ENCODE measurements at regions not wholly inside any gene's neighbourhood (a gene's known extent, or its start where the extent isn't known, plus 50 kb on each side); places are given as distances from the start of the nearest gene placed in this dataset.

GRCh38 chr1:192087334-192087733 lies 70.9 kb upstream of the RGS18 start:
- Histone ChIP-seq H3K36me3 (ENCODE audit: control insufficient read depth, insufficient read depth, low read length) (no peaks in the 10 kb centered on the region), H4K20me1 (replicated peaks; ENCODE audit: control insufficient read depth, insufficient read depth, low read length) (no peaks in the 10 kb centered on the region), H3K9me3 (replicated peaks; ENCODE audit: control insufficient read depth, insufficient read depth, low read depth, low read length) (no peaks in the 10 kb centered on the region), H3K27me3 (ENCODE audit: control insufficient read depth in 2 of 2, insufficient read depth in 2 of 2, low read length in 2 of 2) (no peaks in the 10 kb centered on the region), H3K4me2 (ENCODE audit: insufficient read depth, low read length) (no peak overlapping the region), H3K4me1 (replicated peaks in 1 of 2; ENCODE audit: control insufficient read depth in 2 of 2, insufficient read depth in 2 of 2, low read length in 2 of 2) (no peaks in the 10 kb centered on the region; a peak in 1 of 5 replicates), H3K4me3 (no peak overlapping the region), H3K9me1 (ENCODE audit: control insufficient read depth, insufficient read depth, low read length) (no peaks in the 10 kb centered on the region), H2AFZ (ENCODE audit: low read depth, low read length) (no peak overlapping the region), H3K79me2 (ENCODE audit: control insufficient read depth, insufficient read depth, low read length) (no peaks in the 10 kb centered on the region), H3K27ac (ENCODE audit: extremely low read depth, low read depth, low read length) (no peak overlapping the region), H3K9ac (ENCODE audit: insufficient read depth in 1 of 2, low read depth in 2 of 2, low read length in 2 of 2) (no peak overlapping the region)
- 29% methylated on average over 1 of the region's 1 CpG for WGBS (ENCODE audit: insufficient coverage, low coverage, missing lambda C conversion rate)
- ATAC-seq = no peak
- in situ Hi-C loops (cut with MboI) (loop anchor here (10.0 kb wide), 1 partner anchor 1563 kb away; no protein-coding TSS in a partner anchor), intact Hi-C loops (cut with micrococcal nuclease) (no loop called here)
- FAIRE-seq = no peak
- CTCF ChIA-PET (ENCODE audit: low intra/inter-chr PET ratio) = no interaction called here
- no TSS peak for BruUV-seq (replicated peaks)
- DNase-seq (ENCODE audit: extremely low read depth in 1 of 4, low spot score in 3 of 4) = no peak
- TF ChIP-seq POLR2AphosphoS2 (IDR thresholded peaks at IDR 0.05; ENCODE audit: low read length) = no peak
- no peak for TF ChIP-seq PATZ1 (CRISPR knock-in tag; IDR thresholded peaks at IDR 0.05; ENCODE audit: borderline replicate concordance)
- no peak for TF ChIP-seq KAT2B (IDR thresholded peaks at IDR 0.05; ENCODE audit: low read depth, low read length)
- no peak for TF ChIP-seq SP1 (CRISPR knock-in tag; IDR thresholded peaks at IDR 0.05)
- TF ChIP-seq HLTF (IDR thresholded peaks at IDR 0.05) = no peak
- TF ChIP-seq ZNF23 (CRISPR knock-in tag; IDR thresholded peaks at IDR 0.05) = no peak
- TF ChIP-seq ZFP30 (CRISPR knock-in tag; IDR thresholded peaks at IDR 0.05; ENCODE audit: borderline replicate concordance) = no peak
- no peak for TF ChIP-seq DLX4 (CRISPR knock-in tag; IDR thresholded peaks at IDR 0.05)
- TF ChIP-seq CC2D1A (IDR thresholded peaks at IDR 0.05) = no peak
- TF ChIP-seq ATF3 (IDR thresholded peaks at IDR 0.05) = no peak
- no peak for TF ChIP-seq ATF3 (CRISPR knock-in tag; conservative IDR thresholded peaks at IDR 0.05)
- no peak for TF ChIP-seq XRCC4 (IDR thresholded peaks at IDR 0.05; ENCODE audit: extremely low read depth, insufficient read depth, insufficient read length)
- no peak for TF ChIP-seq SMARCE1 (IDR thresholded peaks at IDR 0.05)
- TF ChIP-seq LARP7 (IDR thresholded peaks at IDR 0.05) = no peak
- TF ChIP-seq EP400 (IDR thresholded peaks at IDR 0.05) = no peak
- no peak for TF ChIP-seq BDP1 (IDR thresholded peaks at IDR 0.05; ENCODE audit: insufficient read depth, insufficient read length)
- no peak for TF ChIP-seq RAD21 (CRISPR knock-in tag; conservative IDR thresholded peaks at IDR 0.05 in 1 of 2, IDR thresholded peaks at IDR 0.05 in 1 of 2)
- no peak for TF ChIP-seq TFAM (CRISPR knock-in tag; conservative IDR thresholded peaks at IDR 0.05)
- TF ChIP-seq FOXJ2 (tag; IDR thresholded peaks at IDR 0.05) = no peak
- POLR2A ChIA-PET = no interaction called here
